ENCODE measurements at regions not wholly inside any gene's neighbourhood (a gene's known extent, or its start where the extent isn't known, plus 50 kb on each side); places are given as distances from the start of the nearest gene placed in this dataset.

DNA sequence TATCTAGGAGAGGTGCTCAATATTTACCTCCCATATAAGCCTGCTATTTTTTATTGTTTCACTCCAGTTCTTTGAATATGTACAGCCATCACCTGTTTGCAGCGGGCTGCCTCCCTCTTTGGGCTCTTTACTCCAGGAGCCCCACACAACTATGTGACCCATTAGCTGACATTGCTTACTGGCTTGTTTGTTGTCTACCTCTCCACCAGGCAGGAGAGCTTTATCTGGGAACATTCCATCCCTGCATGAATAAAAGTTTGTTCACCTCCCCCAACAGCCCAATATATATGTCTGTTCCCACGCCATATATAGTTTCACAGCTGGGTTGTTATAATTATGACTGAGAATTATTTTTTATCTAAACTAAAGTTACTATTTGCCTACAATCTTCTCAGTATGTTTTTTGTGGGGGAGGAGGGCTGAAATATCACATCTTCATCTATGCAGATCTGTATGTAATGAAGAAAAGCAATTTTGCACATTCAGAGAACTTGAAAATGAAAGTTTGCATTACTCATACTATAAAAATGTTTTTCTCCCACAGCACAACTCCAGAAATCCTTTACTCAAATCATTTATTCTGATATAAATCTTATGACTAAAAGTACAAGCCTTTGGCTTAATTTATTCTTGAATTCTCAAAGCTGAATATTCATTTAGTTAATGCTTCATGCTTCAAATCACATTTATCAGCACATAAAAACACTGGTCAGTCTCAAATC lies 61.2 kb upstream of the DAPP1 start:
- H3K4me1 ChIP-seq: peaks cover 2% of the 10 kb centered on the region
- intact Hi-C loops (cut with DNase I): no loop called here
- H3K36me3 ChIP-seq (ENCODE audit: insufficient read depth in 1 of 2, low read depth in 1 of 2): no peaks in the 10 kb centered on the region
- H3K9me3 ChIP-seq: no peaks in the 10 kb centered on the region
- WGBS, 3 donors: 89 to 97% (median 97%) methylated on average over 2 of the region's 2 CpGs
- DNase-seq (no peak), ATAC-seq (no peak)
- H3K27ac ChIP-seq: no peak overlapping the region
- H3K4me3 ChIP-seq: no peak overlapping the region
- no peaks in the 10 kb centered on the region for H3K27me3 ChIP-seq (ENCODE audit: insufficient read depth in 3 of 3, low read length in 2 of 3)
- TF ChIP-seq CTCF (IDR thresholded peaks at IDR 0.05): no peak

- Histone ChIP-seq H3K27ac (no peak overlapping the region), H3K9me3 (no peaks in the 10 kb centered on the region), H3K27me3 (ENCODE audit: insufficient read depth in 3 of 3, low read length in 2 of 3) (no peaks in the 10 kb centered on the region), H3K4me3 (no peak overlapping the region), H3K36me3 (ENCODE audit: insufficient read depth in 1 of 2, low read depth in 1 of 2) (no peaks in the 10 kb centered on the region), H3K4me1 (peaks cover 7% of the 10 kb centered on the region)
- ATAC-seq (no peak), DNase-seq (no peak)
- WGBS, 3 donors: 46 to 72% (median 71%) methylated on average over 2 of the region's 2 CpGs
- no peak for TF ChIP-seq CTCF (IDR thresholded peaks at IDR 0.05)
- intact Hi-C loops (cut with DNase I): no loop called here
These were observed 61.9 kb upstream of the DAPP1 start for GRCh38 chr4:99754756-99755155.

GRCh38 chr4:99753931-99754330 lies 62.7 kb upstream of the DAPP1 start:
- Histone ChIP-seq H3K9me3 (no peaks in the 10 kb centered on the region), H3K4me1 (peaks cover 7% of the 10 kb centered on the region), H3K36me3 (ENCODE audit: insufficient read depth in 1 of 2, low read depth in 1 of 2) (no peaks in the 10 kb centered on the region), H3K4me3 (no peak overlapping the region), H3K27ac (no peak overlapping the region), H3K27me3 (ENCODE audit: insufficient read depth in 3 of 3, low read length in 2 of 3) (no peaks in the 10 kb centered on the region)
- intact Hi-C loops (cut with DNase I): no loop called here
- no peak for TF ChIP-seq CTCF (IDR thresholded peaks at IDR 0.05)
- DNase-seq (no peak), ATAC-seq (no peak)
- 57 to 86% (median 77%) methylated on average over 2 of the region's 2 CpGs for WGBS, 3 donors

- Histone ChIP-seq H3K36me3 (ENCODE audit: insufficient read depth in 1 of 2, low read depth in 1 of 2) (no peaks in the 10 kb centered on the region), H3K4me3 (peak overlapping the region; percentile 43), H3K27me3 (ENCODE audit: insufficient read depth in 3 of 3, low read length in 2 of 3) (no peaks in the 10 kb centered on the region), H3K27ac (peak overlapping the region; percentile 88), H3K4me1 (peaks cover 7% of the 10 kb centered on the region), H3K9me3 (no peaks in the 10 kb centered on the region)
- DNase-seq (no peak), ATAC-seq (peak; percentile 77 to 97 (median 89))
- 23 to 40% (median 34%) methylated on average over 4 of the region's 4 CpGs for WGBS, 3 donors
- TF ChIP-seq CTCF (IDR thresholded peaks at IDR 0.05): no peak
- intact Hi-C loops (cut with DNase I): no loop called here
These were observed 66.9 kb upstream of the DAPP1 start for GRCh38 chr4:99749445-99750391.
